ENCODE measurements at regions not wholly inside any gene's neighbourhood (a gene's known extent, or its start where the extent isn't known, plus 50 kb on each side); places are given as distances from the start of the nearest gene placed in this dataset.

- TF ChIP-seq CTCF (conservative IDR thresholded peaks at IDR 0.05; ENCODE audit: low read depth, low read length), result no peak
- no peak for TF ChIP-seq EZH2 (IDR thresholded peaks at IDR 0.05; ENCODE audit: borderline replicate concordance, low read depth, low read length, poor library complexity, severe bottlenecking)
These were observed 93.3 kb upstream of the SIRPA start for GRCh38 chr20:1801929-1802306.
